GM18870 (cell line): ENCODE measurements at regions not wholly inside any gene's neighbourhood (a gene's known extent, or its start where the extent isn't known, plus 50 kb on each side); places are given as distances from the start of the nearest gene placed in this dataset.
"Not testable (repeated sequence)": the region's sequence is repeated elsewhere in the genome, so short reads cannot be mapped to it uniquely, and the experiment has no call there.

Source experiments
- ATAC-seq: cut with Tn5 transposase; IDR thresholded peaks from one replicate; pipeline ENCODE4 v1.9.1; 2021; ENCODE audit warnings: moderate library complexity; ENCODE audit not compliant: unreplicated experiment

DNA sequence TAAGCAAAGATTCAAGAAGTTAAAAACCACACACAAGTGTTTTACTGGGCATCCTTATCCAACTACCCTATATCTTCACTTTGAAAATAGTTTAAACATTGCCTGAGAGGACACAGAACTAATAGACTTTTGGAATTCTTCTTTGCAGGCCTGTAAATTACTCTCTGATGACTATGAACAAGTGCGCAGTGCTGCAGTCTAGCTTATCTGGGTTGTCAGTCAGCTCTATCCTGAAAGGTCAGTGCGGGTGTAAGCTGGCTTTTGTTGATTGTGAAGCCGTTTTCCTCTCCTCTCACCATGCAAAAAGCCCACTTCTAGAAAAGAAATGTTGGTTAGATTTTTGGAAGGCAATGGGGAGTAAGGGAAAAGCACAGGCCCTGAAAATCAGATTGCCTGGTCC is 143.6 kb upstream of the ERV3-1 start:
- not testable (repeated sequence) for ATAC-seq

DNA sequence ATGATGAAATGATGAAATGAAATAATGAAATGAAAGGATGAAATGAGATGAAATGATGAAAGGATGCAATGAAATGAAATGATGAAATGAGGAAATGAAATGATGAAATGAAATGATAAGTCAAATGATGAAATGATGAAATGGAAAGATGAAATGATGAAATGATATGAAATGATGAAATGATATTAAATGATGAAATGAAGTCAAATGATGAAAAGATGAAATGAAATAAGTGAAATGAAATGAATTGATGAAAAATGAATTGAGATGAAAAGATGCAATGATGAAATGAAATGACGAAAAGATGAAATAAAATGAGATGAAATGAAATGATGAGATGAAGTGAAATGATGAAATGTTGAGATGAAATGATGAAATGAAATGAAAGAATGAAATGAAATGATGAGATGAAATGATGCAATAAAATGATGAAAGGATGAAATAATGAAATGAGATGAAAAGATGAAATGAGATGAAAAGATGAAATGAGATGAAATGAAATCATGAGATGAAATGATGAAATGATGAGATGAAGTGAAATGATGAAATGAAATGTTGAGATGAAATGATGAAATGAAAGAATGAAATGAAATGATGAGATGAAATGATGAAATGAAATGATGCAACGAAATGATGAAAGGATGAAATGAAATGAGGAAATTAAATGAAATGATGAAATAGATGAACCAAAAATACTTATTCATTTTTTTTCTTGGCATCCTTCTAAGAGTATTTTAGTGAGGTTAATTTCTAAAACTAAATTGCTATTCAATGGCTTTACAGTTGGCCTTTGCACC is 139.8 kb upstream of the ERV3-1 start:
- ATAC-seq, result not testable (repeated sequence)

DNA sequence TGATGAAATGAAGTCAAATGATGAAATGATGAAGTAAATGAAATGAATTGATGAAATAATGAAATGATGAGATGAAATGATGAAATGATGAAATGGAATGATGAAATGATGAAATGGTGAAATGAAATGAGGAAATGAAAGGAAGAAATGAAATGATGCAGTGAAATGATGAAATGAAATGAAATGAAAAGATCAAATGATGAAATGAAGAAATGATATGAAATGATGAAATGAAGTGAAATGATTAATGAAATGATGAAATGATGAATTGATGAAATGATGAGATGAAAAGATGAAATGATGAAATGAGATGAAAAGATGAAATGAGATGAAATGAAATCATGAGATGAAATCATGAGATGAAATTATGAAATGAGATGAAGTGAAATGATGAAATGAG is 139.2 kb upstream of the ERV3-1 start:
- not testable (repeated sequence) for ATAC-seq

DNA sequence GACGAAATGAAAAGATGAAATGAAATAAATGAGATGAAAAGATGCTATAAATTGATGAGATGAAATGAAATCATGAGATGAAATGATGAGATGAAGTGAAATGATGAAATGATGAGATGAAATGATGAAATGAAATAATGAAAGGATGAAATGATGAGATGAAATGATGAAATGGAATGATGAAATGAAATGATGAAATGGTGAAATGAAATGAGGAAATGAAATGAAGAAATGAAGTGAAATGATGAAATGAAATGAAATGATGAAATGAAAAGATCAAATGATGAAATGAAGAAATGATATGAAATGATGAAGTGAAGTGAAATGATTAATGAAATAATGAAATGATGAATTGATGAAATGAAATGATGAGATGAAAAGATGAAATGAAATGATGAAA is 138.5 kb upstream of the ERV3-1 start:
- not testable (repeated sequence) for ATAC-seq

DNA sequence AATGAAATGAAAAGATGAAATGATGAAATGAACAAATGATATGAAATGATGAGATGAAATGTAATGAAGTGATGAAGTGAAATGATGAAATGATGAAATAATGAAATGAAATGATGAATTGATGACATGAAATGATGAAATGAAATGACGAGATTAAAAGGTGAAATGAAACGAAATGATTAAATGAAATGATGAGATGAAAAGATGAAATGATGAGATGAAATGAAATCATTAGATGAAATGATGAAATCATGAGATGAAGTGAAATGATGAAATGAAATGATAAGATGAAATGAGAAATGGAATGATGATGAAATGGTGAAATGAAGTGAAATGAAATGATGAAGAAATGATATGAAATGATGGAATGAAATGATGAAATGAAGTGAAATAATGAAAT is 138.1 kb upstream of the ERV3-1 start:
- ATAC-seq, result not testable (repeated sequence)

DNA sequence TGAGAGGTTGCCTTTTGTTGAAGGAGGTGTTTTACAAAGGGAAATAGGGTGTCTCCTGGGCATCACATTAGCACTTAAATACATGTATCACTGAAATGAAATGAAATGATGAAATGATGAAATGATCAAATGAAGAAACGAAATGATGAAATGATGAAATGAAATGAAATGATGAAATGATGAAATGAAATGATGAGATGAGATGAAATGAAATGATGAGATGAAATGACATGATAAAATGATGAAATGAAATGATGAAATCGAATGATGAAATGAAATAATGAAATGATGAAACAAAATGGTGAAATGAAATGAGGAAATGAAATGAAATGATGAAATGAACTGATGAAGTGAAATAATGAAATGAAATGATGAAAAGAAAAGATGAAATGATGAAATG is 137.6 kb upstream of the ERV3-1 start:
- not testable (repeated sequence) for ATAC-seq

DNA sequence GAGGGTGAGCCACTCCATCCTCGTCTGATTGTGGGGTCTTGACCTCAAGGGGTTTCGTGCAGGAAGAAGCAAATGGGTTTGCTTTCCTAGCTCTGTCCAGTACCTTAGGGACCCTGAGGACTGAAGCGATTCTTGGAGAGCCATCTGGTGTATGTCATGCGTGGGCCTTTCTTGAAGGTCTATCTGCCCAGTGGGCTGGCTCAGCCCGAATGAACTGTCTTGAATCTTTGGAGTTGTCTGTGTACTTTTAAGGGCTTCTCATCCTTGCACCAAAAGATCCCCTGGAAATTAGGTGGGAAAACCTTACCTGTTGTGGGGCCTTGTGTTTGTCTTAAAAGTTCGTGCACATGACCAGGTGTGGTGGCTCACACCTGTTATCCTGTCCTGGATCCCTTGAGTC is 135.4 kb upstream of the ERV3-1 start:
- ATAC-seq, result not testable (repeated sequence)

DNA sequence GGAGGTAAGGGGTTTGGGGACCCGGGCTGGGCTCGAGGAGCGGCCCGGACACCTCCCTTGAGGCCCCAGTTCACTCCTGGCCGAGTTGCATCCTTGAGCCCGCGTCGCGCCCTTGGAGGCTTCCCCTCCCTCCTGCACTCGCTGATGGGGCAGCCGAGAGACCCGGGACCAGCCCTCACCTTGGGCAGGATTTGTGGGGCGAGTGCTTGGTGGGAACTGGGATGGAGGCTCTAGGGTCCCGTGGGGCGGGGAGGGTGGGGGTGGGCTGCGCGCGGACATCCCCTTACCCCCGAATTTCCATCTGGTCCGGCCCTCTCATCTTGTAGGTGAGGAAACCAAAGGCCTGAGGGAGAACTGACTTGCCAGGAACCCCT is 134.9 kb upstream of the ERV3-1 start:
- not testable (repeated sequence) for ATAC-seq

DNA sequence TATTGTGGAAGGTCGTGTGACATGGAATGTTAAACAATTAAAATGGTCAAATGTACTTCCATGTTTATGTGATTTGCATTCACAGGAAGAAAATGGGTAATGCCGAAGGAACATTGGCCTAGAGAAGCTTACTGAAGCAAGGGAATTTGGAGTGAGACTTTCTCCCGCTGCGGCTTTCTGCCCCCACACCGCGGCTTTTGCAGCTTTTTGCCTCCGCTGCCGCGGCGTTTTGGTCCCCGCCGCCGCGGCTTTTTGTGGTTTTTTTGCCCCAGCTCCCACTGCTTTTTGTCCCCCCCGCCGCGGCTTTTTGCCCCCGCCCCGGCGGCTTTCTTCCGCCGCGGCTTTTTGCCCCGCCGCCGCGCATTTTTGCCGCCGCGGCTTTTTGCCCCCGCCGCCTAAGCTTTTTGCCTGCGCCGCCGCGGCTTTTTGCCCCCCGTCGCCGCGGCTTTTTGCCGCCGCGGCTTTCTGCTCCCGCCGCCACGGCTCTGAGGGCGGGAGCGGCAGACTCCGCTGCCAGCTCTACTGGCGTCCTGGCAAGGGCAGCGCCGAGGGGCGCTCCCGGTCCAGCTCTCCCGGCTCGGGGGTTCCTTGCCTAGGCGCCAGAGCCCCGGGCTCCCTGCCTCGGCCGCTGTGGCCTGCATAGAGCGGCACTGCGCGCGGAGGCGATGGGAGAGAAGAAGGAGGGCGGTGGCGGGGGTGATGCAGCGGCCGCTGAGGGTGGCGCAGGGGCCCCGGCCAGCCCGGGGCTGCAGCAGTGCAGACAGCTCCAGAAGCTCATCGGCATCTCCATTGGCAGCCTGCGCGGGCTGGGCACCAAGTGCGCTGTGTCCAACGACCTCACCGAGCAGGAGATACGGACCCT is 134.3 kb upstream of the ERV3-1 start:
- not testable (repeated sequence) for ATAC-seq

DNA sequence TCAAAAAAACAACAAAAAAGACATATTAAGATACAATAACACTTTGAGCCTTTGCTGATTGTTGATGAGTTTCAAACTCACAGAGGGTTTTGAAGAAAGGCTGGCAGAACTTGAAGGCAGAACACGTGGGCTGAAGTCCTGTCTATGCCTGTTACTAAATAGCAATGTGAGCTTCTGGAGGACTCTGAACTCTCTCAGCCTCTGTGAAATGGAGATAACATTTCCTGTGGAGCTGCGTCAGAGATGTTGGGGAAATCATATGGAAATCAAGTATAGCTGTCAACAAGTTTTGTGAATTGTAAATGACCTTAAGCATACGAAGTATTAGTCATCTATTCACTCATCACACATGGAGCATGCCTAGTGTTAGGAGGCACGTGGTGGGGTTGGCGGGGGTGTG is 130.4 kb upstream of the ERV3-1 start:
- ATAC-seq, result not testable (repeated sequence)

DNA sequence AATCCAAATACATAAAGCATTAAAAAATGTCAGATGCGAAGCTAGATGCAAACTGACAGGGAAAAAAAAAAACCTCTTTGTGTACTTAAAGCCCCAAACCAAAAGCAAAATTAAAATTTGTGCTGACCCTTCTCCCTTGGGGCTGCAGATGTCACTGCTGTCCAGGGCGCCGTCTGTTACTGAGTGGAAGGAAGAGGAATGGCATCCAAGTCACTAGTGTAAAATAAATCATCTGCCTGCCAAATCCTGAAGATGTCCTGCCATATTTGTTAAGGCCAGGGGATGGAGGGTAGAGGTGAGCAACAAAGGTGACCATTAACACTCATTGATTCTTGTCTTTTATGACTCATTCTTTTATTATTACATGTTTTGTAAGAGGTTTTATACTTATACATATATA is 126.6 kb upstream of the ERV3-1 start:
- not testable (repeated sequence) for ATAC-seq

DNA sequence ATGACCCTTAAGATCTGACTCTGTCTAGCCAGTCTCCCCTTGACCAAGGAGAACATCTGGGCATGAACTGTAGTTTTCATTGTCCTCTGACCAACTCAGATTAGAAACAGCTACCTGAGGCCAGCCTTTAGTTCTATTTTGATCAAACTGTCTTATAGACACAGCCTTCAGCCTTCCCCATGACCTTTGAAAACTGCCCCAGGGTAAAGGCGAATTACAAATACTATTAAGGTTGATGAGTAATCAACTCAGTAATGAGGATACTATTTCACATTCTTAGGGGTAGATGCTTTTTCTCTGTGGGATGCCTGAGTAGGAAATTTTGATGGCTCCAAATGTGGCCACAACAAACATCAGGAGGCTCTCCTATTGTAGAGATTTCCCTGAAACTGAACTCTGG is 125.8 kb upstream of the ERV3-1 start:
- ATAC-seq, result not testable (repeated sequence)

DNA sequence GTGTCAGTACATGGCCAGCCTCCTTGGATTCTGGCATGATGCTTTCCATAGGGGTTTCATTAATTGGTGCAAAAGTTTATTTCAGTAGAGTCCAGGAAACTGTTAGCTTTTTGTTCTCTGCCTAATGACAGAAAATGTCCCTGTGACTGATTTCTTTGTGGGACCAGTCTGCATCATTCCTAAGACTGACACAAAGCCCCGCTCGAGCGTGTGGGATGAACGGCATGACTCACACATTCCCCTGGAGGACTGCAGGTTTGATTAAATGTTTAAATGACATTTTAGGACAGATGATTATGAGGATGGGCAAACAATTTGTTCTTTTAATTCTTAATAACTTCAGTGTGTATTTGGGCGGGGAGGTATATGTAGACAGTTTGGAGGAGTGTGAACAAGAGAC is 120.9 kb upstream of the ERV3-1 start:
- not testable (repeated sequence) for ATAC-seq

DNA sequence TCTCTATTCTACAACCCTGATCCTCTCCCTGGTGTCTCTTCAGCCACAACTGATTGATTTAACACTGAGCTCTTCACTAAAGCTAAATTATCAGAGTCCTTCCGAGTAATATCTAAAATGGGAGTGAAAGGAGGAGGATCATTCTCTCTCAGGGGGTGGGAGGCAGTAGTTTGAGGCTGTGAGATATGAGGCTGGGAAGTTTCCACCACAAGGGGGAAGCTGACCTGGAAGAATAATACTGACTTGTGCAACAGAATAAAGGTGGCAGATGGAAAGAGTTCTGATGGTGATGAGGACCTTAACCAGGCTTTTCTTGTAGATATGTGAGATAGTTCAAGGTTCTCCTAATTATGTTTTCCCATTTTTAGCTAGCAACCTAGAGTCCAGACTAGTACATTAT is 118.1 kb upstream of the ERV3-1 start:
- ATAC-seq, result not testable (repeated sequence)

DNA sequence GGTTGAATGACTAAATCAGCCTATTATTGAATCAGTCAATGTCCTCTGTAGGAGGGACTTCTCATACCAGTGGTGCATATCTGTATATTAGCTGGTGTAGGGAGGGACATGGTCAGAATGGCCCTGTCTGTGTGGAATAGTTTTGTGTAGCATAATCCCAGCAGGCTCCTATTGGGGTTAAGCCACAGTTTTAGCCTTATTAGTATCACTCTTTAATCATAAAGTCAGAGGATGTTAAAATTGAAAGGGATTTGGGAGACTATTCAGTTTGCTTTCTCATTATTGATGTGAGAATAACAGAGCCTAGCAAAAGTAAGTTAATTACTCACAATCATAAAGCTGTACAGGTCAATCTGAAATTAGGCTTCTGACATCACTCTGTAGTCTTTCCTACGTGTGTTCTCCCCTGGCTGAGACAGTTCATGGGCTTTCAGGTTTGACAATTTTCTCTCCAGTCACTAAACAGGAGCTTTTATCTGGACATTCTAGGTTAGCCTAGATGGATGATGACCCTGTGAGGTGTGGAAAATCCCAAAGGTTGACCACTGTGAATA is 99.2 kb upstream of the ERV3-1 start:
- ATAC-seq, result not testable (repeated sequence)

DNA sequence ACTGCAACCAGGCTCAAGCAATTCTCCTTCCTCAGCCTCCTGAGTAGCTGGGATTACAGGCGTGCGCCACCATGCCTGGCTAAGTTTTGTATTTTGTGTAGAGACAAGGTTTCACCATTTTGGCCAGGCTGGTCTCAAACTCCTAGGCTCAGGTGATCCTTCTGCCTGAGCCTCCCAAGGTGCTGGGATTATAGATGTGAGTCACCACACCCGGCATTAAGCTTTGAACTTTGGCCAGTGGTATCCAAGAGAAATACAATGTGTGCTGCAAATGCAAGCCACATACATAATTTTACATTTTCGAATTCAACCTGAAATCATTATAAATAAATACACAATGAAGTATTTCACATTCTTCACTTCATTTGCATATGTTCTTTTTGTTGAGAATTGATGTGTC is 94.0 kb upstream of the ERV3-1 start:
- not testable (repeated sequence) for ATAC-seq

DNA sequence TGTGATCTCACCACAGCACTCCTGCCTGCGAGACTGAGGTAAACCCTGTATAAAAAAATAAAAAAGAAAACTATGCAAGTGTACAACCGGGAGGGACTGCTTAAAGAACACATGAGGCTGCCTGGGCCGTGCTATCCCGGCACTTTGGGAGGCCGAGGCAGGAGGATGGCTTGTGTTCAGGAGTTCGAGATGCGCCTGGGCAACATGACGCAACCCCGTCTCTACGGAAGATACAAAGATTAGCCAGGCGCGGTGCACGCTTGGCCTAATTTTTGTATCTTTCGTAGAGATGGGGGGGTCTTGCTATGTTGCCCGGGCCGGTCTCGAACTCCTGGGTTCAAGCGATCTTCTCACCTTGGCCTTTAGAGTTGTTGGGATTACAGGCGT is 75.2 kb upstream of the ERV3-1 start:
- ATAC-seq, result not testable (repeated sequence)

DNA sequence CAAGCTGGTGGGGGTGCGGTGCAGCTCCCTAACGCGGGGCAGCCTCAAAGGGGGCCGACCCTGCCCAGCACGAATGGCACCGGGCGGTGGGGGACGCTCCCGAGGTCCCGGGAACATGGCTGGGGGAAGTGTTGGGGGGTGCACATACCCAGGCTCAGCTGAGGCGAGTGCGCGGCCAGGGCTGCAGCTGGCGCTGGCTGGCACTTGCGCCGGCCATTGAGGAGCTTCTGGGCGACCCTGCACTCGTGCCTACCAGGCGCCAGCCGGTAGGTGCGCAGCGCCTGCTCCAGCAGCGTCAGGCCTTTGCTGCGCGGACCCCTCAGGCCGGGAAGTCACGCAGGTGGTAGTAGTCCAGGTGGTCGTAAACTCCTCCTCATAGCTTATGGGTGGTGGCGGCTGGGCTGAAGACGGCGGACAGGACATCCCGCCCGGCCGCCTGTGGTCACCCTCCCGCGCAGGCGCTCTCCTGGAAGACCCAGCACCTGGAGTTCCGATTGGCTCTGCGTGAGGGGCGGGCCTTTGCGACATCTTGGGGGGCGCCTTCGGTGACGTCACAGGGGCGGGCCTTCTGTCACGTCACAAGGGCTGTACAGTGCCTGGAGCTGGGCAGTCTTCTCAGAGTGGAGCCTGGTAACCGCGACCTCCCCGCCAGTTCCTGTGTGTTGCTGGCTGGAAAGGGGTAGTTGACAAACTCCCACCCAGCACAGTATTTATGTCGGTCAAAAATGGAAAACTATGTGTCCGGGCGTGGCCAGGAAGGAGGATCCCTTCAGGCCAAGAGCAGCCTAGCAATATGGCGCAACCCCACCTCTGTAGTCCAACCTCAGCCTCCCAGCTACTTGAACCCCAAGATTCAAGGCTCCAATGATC is 74.5 kb upstream of the ERV3-1 start:
- peak; percentile 98 for ATAC-seq

DNA sequence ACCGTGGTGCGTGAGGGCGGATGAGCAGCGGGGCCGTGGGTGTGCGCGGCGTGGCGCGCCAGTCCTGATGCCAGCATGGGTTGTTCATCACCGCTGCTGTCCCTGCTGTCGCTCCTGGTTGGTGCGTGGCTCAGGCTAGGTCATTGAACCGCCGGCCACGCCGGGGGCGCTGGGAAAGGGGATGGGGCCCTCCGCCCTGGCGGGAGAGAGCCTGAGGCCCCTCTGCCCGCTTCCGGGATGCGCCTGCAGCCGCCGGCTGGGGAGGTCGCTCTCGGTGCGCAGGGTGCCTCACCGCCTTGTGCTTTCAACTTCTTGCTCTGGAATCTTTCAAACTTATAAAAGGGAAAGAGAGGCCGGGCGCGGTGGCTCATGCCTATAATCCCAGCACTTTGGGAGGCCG is 68.5 kb upstream of the ERV3-1 start:
- ATAC-seq, result not testable (repeated sequence)

DNA sequence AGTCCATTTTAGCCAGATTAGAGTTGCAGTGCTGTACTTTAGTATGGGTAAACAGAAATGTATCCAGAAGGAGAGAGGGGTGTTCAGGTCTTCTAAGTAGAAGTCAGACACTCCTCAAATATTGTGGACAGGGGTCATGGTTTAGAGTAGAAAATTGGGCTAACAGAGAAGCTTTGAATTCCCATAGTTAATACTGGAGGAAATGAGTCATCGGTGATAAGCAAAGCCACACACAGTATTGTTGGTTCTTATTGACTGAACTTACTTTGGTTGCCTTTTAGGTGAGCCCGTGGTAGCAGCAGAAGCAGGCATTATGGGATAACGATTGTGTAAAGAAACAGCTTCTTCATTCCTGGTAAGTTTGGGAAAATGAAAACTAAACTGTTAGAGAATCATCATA is 66.7 kb upstream of the ERV3-1 start:
- not testable (repeated sequence) for ATAC-seq
